ENCODE measurements at regions not wholly inside any gene's neighbourhood (a gene's known extent, or its start where the extent isn't known, plus 50 kb on each side); places are given as distances from the start of the nearest gene placed in this dataset.

GRCh38 chr18:56305583-56305982, 332.8 kb downstream of the TXNL1 start:
- no peaks in the 10 kb centered on the region; the same call in 1 of the 2 replicates for H3K27me3 ChIP-seq (ENCODE audit: control insufficient read depth, insufficient read depth, low read length)
- ChIA-PET POLR2A (no interaction called here), CTCF (no interaction called here)
- H3K4me3 ChIP-seq (ENCODE audit: low read depth, low read length), result no peak overlapping the region
- no peaks in the 10 kb centered on the region for H3K36me3 ChIP-seq (ENCODE audit: control insufficient read depth, insufficient read depth, low read length)
- no peak for DNase-seq (ENCODE audit: low read depth)
- TF ChIP-seq, protein P1, sequence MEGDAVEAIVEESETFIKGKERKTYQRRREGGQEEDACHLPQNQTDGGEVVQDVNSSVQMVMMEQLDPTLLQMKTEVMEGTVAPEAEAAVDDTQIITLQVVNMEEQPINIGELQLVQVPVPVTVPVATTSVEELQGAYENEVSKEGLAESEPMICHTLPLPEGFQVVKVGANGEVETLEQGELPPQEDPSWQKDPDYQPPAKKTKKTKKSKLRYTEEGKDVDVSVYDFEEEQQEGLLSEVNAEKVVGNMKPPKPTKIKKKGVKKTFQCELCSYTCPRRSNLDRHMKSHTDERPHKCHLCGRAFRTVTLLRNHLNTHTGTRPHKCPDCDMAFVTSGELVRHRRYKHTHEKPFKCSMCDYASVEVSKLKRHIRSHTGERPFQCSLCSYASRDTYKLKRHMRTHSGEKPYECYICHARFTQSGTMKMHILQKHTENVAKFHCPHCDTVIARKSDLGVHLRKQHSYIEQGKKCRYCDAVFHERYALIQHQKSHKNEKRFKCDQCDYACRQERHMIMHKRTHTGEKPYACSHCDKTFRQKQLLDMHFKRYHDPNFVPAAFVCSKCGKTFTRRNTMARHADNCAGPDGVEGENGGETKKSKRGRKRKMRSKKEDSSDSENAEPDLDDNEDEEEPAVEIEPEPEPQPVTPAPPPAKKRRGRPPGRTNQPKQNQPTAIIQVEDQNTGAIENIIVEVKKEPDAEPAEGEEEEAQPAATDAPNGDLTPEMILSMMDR (IDR thresholded peaks at IDR 0.05; ENCODE audit: insufficient read depth, low read depth, low read length), result no peak

DNA sequence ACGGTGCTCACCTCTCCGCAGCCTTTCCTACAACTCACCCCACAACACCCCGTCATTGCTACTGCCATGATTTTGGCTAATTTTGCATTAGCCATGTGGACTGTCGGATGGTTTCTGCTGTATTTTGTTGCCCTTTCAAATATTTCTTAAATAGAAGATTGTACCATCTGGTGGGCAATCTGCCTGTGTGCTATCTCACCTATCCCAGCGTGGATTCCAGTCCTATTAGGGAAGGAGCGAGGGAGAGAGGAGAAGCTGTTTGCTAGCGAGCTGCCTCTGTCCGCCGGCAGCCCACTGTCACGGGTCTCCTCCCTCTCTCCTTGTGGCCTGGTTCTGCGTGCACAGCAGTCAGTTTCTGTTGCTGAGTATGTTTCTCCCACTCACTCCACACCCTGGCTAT, 336.2 kb downstream of the TXNL1 start:
- TF ChIP-seq, protein P1 (IDR thresholded peaks at IDR 0.05; ENCODE audit: insufficient read depth, low read depth, low read length), result no peak
- CTCF ChIA-PET, result no interaction called here
- POLR2A ChIA-PET, result no interaction called here
- no peak for DNase-seq (ENCODE audit: low read depth)
- no peaks in the 10 kb centered on the region for H3K36me3 ChIP-seq (ENCODE audit: control insufficient read depth, insufficient read depth, low read length)
- H3K4me3 ChIP-seq (ENCODE audit: low read depth, low read length), result no peak overlapping the region
- H3K27me3 ChIP-seq (ENCODE audit: control insufficient read depth, insufficient read depth, low read length), result no peaks in the 10 kb centered on the region; the same call in 1 of the 2 replicates

DNA sequence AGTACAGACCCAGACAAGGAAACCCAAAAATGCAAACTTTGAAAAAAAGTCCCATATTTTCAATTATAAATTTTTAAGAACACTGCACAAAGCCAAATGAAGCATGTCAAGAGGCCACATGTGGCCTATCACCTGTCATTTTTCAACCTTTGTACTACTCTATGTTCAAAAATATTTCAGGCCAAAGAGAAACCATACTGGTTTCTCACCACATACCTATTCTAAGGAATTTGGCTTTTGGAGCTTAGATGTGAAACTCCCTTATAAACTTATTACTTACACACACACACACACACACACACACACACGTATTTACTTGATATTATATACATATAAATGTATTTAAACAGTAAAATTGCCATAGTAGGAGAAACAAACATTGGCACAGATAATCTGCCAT, 338.7 kb downstream of the TXNL1 start:
- no peaks in the 10 kb centered on the region for H3K36me3 ChIP-seq (ENCODE audit: control insufficient read depth, insufficient read depth, low read length)
- no peak overlapping the region for H3K4me3 ChIP-seq (ENCODE audit: low read depth, low read length)
- TF ChIP-seq, protein P1 (IDR thresholded peaks at IDR 0.05; ENCODE audit: insufficient read depth, low read depth, low read length), result no peak
- POLR2A ChIA-PET, result no interaction called here
- no peak for DNase-seq (ENCODE audit: low read depth)
- CTCF ChIA-PET, result interaction anchor here (0.7 kb wide), 1 partner anchor 1196 kb away, joined by 3 read pairs; no protein-coding TSS in a partner anchor
- H3K27me3 ChIP-seq (ENCODE audit: control insufficient read depth, insufficient read depth, low read length), result no peaks in the 10 kb centered on the region

- no peaks in the 10 kb centered on the region for H3K27me3 ChIP-seq (ENCODE audit: control insufficient read depth, insufficient read depth, low read length)
- no peaks in the 10 kb centered on the region for H3K36me3 ChIP-seq (ENCODE audit: control insufficient read depth, insufficient read depth, low read length)
- CTCF ChIA-PET, result no interaction called here
- H3K4me3 ChIP-seq (ENCODE audit: low read depth, low read length), result no peak overlapping the region
- POLR2A ChIA-PET, result no interaction called here
- DNase-seq (ENCODE audit: low read depth), result no peak
- TF ChIP-seq, protein P1 (IDR thresholded peaks at IDR 0.05; ENCODE audit: insufficient read depth, low read depth, low read length), result peak; percentile 29; the same call in 1 of the 2 replicates
Measured at GRCh38 chr18:56298935-56299334, 339.5 kb downstream of the TXNL1 start.

DNA sequence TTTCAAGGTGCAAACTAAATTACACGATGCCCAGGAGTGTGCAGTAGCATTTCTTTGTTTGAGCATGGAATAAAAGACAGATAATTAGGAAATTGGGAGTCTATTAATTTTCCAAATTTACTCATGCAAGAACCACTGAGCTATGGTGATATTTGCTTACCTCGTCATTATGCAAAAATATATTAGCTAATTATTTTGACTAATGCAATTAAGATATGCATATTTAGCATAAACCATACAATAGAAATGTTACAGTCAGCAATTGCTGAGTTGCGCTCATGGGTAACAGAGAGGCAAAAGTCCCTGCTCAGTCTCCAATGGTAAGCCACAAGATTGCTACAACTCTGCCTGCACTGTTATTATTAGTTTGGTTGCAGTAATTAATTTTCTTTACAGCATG, 342.0 kb downstream of the TXNL1 start:
- CTCF ChIA-PET, result interaction anchor here (1.0 to 1.2 kb wide), 2 partner anchors 29 to 32 kb away, joined by 3 to 4 read pairs; no protein-coding TSS in a partner anchor
- DNase-seq (ENCODE audit: low read depth), result no peak
- Histone ChIP-seq H3K36me3 (ENCODE audit: control insufficient read depth, insufficient read depth, low read length) (no peaks in the 10 kb centered on the region), H3K4me3 (ENCODE audit: low read depth, low read length) (no peak overlapping the region), H3K27me3 (ENCODE audit: control insufficient read depth, insufficient read depth, low read length) (no peaks in the 10 kb centered on the region)
- POLR2A ChIA-PET, result no interaction called here
- TF ChIP-seq, protein P1 (IDR thresholded peaks at IDR 0.05; ENCODE audit: insufficient read depth, low read depth, low read length), result no peak
